GM23248 (cell line): ENCODE measurements at regions not wholly inside any gene's neighbourhood (a gene's known extent, or its start where the extent isn't known, plus 50 kb on each side); places are given as distances from the start of the nearest gene placed in this dataset.

Experiments
- EZH2 ChIP-seq: fragments of 200-600 bp; sonication (generic); IDR thresholded peaks from 2 replicates; pipeline ENCODE4 v1.6.1; 2018; ENCODE audit warnings: antibody characterized with exemption, mild to moderate bottlenecking; ENCODE audit not compliant: insufficient read depth, poor library complexity, severe bottlenecking
- EZH2phosphoT487 ChIP-seq: fragments of 200-600 bp; sonication (generic); IDR thresholded peaks from 2 replicates; pipeline ENCODE4 v1.6.1; 2018; ENCODE audit warnings: antibody characterized with exemption, moderate library complexity, mild to moderate bottlenecking, low read depth; ENCODE audit not compliant: insufficient read depth

GRCh38 chr12:77239617-77240016 is 174.2 kb upstream of the E2F7 start:
- TF ChIP-seq EZH2 (no peak), EZH2phosphoT487 (no peak)
